HL-60 (cell line): ENCODE measurements at regions not wholly inside any gene's neighbourhood (a gene's known extent, or its start where the extent isn't known, plus 50 kb on each side); places are given as distances from the start of the nearest gene placed in this dataset.

ENCODE experiments used
- DNase-seq, 2 experiments: peaks; one replicate each; pipeline ENCODE4 v3.0.0-alpha.2; 2010 to 2020; ENCODE audit warnings: low read depth in 1 of 2, low spot score in 1 of 2
- H3K27ac ChIP-seq: fragments of 250-450 bp; sonication (Bioruptor Pico); replicated peaks from 2 replicates; pipeline ENCODE4 v1.5.1; 2020; ENCODE audit warnings: mild to moderate bottlenecking, moderate library complexity
- H3K27me3 ChIP-seq: fragments of 250-450 bp; sonication (Bioruptor Pico); 2 replicates; pipeline ENCODE4 v1.5.1; 2021; ENCODE audit warnings: mild to moderate bottlenecking, moderate library complexity; ENCODE audit not compliant: insufficient read depth, poor library complexity, severe bottlenecking
- H3K4me3 ChIP-seq: replicated peaks from 2 replicates; pipeline ENCODE4 v1.5.1; 2011; ENCODE audit warnings: mild to moderate bottlenecking, control low read depth, low read length; ENCODE audit not compliant: insufficient read depth
- GABPA ChIP-seq: IDR thresholded peaks from 2 replicates; pipeline ENCODE4 v1.6.1; 2012; ENCODE audit warnings: low read depth
- POLR2AphosphoS5 ChIP-seq: IDR thresholded peaks from 2 replicates; pipeline ENCODE4 v1.6.1; 2012; ENCODE audit warnings: low read depth
- REST ChIP-seq: IDR thresholded peaks from 2 replicates; pipeline ENCODE4 v1.6.1; 2012; ENCODE audit warnings: low read depth; ENCODE audit not compliant: insufficient replicate concordance
- SPI1 ChIP-seq: IDR thresholded peaks from 2 replicates; pipeline ENCODE4 v1.6.1; 2012; ENCODE audit warnings: low read depth, mild to moderate bottlenecking, borderline replicate concordance
- TF ChIP-seq, protein P1 (sequence below): IDR thresholded peaks from one replicate; pipeline ENCODE4 v1.5.1; 2011; ENCODE audit warnings: low read length, control low read depth, inconsistent platforms; ENCODE audit not compliant: insufficient read depth

GRCh38 chr13:23950736-23951510, 53.6 kb upstream of the C1QTNF9B start:
- no peak for DNase-seq
- Histone ChIP-seq H3K4me3 (no peak overlapping the region), H3K27me3 (peaks cover 10% of the 10 kb centered on the region), H3K27ac (no peak overlapping the region)
- TF ChIP-seq REST (no peak), POLR2AphosphoS5 (no peak), GABPA (no peak), SPI1 (no peak)
- TF ChIP-seq, protein P1, sequence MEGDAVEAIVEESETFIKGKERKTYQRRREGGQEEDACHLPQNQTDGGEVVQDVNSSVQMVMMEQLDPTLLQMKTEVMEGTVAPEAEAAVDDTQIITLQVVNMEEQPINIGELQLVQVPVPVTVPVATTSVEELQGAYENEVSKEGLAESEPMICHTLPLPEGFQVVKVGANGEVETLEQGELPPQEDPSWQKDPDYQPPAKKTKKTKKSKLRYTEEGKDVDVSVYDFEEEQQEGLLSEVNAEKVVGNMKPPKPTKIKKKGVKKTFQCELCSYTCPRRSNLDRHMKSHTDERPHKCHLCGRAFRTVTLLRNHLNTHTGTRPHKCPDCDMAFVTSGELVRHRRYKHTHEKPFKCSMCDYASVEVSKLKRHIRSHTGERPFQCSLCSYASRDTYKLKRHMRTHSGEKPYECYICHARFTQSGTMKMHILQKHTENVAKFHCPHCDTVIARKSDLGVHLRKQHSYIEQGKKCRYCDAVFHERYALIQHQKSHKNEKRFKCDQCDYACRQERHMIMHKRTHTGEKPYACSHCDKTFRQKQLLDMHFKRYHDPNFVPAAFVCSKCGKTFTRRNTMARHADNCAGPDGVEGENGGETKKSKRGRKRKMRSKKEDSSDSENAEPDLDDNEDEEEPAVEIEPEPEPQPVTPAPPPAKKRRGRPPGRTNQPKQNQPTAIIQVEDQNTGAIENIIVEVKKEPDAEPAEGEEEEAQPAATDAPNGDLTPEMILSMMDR = no peak

- Histone ChIP-seq H3K27ac (no peak overlapping the region), H3K4me3 (no peak overlapping the region), H3K27me3 (peaks cover 10% of the 10 kb centered on the region)
- TF ChIP-seq POLR2AphosphoS5 = no peak
- no peak for TF ChIP-seq GABPA
- no peak for TF ChIP-seq SPI1
- DNase-seq = no peak
These were observed 55.5 kb upstream of the C1QTNF9B start for GRCh38 chr13:23952796-23953195.

DNA sequence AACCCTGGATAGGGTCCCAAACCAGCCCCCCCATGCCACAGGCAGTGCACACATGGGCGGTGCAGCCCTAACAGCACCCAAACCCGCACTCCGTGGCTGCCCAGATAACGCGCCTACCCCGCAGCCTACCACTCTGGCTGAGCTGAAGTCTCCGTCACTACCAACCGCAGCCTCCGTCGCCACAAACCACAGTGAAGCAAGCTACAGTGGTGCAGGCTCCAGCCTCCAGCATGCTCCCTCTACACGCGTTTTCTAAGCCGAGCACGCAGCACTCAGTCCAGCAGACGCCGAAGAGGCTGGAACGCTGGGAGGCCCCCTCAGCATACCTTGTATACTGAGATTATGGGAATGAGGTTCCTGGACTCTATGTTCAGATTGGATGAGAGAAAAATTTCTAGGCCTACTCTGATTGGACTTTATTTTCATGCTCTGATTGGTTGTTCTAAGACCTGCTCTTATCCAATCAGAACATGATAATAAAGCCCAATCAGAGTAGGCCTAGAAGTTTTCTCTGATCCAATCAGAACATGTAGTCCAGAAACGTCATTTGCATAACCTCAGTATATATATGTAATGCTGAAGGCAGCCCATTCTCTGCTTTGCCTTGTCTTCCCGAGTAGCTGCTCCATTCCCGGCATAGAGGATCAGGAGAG, 56.7 kb upstream of the C1QTNF9B start:
- Histone ChIP-seq H3K27ac (no peak overlapping the region), H3K27me3 (peaks cover 10% of the 10 kb centered on the region), H3K4me3 (no peak overlapping the region)
- TF ChIP-seq POLR2AphosphoS5 = no peak
- no peak for TF ChIP-seq GABPA
- no peak for TF ChIP-seq SPI1
- TF ChIP-seq, protein P1 = no peak
- no peak for TF ChIP-seq REST
- DNase-seq = peak in 1 of 2 experiments; percentile 61

DNA sequence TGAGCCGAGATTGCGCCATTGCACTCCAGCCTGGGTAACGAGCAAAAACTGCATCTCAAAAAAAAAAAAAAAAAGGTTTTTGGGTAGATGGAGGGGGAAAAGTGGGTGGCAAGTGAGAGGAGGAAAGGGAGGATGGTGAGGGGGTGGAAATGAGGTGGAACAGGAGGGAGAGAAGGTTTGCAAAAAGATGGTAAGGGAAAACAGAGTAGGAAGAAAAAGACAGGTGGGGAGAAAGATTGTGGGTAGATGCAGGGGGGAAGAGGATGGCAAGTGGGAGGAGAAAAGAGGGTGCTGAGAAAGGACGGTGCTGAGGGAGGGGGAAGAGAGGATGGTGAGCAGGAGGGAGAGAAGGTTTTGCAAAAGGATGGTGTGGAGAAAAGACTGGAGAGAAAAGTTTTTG, 57.8 kb upstream of the C1QTNF9B start:
- Histone ChIP-seq H3K27me3 (peaks cover 10% of the 10 kb centered on the region), H3K27ac (no peak overlapping the region), H3K4me3 (no peak overlapping the region)
- no peak for DNase-seq
- TF ChIP-seq POLR2AphosphoS5 = no peak
- TF ChIP-seq, protein P1 = no peak
- TF ChIP-seq SPI1 = no peak
- TF ChIP-seq GABPA = no peak
- TF ChIP-seq REST = no peak
